ENCODE measurements at regions not wholly inside any gene's neighbourhood (a gene's known extent, or its start where the extent isn't known, plus 50 kb on each side); places are given as distances from the start of the nearest gene placed in this dataset.

DNA sequence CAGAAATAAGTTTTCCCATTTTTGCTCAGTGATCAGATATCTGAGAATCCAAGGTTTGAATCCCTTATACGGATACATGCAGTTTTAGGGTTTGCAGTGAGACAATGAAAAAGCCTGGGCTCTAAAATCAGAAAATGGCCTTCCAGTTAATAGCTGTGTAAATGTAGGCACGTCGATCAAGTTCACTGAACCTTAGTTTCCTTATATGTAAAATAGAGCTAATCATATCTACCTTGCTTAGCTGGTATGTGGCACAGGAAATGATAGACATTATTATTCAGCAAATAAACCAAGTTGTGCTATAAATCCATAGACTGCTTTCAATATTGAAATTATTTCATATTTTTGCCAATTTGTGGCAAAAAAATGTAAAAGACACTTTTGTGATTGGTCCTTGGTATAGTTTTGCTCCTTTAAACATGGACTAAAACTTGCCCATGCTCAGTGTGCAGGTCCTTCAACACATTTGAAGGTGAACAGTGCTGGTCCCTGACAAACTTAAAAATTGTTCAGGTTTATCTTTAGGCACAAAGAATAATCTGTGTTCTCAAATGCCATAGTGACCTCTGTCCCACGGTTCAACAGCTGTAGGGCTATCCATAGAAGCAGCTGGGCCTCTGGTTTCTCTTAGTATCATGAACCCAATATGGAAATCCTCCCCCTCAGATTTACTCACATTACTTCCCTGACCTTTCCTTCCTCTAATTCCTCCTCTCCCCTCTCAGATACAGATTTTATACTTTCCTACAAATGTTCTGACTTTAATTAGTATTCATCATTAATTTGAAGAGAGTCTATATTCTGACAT is 51.0 kb downstream of the CCDC54 start:
- no peak for DNase-seq

DNA sequence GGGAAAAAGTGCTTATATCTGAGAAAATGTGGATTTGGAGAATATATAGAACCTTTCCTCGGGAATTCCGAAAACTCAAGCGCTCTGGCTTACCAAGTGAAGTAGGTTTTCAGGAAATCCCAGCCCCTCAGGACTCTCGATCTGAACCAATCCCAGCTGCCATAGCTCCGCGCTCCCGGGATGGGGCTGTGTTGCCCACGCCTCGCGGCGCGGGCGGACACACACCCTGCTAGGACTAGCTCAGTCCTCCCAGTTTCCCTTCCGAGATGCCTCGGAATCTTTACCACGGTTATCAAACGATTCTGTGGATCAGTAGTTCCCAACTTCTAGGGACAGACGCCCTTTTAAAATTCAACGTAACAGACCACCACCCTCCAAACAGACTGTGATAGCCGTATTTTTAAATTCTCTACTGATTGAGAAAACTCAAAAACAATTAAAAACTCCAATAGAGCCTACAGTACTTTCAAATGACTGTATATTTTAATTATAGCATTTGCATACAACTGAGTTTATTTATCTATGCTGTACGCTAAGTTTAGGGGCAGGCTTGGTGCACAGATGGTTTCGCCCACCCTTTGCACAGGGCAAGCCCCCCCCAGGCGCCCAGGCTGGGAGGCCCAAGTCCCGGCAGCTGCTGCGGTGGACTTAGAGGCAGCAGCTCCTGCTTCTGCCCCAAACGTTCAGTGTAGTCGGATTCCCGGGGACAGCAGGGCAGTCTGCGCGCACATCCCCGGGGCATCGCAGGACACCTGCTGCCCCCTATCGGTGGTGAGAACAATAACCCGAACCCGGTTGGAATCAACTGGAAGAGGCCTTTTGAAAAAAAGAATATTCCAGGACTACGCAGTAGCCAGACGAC is 52.3 kb downstream of the CCDC54 start:
- peak; percentile 74 for DNase-seq

DNA sequence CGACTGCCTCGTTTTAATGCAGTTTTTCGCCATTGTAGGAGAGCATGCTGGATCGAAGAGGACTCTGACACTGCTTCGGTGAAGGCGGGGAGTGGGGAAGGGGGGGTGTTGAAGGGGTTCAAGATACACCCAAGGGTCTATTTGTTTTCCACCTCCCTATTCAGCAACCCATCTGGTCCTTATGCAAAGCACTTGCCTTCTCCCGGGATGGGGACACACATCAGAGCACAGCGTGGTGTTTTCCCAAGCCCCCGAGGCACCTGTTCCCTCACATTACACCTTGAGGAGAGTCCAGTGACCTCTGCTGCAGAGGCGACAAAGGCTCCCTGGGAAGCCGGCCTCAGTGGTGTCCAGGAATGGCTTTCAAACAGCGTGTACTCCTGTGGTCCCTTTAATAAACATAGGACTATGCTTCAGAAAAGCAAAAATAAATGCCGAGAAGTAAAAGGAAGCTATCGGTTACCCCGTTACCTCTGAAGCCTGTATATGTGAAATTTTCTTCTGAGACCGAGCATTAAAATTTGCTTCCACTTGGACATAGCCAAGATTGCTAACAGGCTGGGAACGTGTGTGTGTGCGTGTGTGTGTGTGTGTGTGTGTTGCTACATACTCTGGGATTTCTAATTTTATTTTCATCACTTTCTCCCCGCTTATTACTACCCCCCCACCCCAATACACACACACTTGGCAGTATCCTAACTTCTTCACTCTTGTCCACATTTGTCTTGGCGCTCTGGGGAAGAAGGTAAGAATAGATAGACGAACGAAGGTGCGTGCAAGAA is 53.2 kb downstream of the CCDC54 start:
- peak; percentile 33 for DNase-seq

DNA sequence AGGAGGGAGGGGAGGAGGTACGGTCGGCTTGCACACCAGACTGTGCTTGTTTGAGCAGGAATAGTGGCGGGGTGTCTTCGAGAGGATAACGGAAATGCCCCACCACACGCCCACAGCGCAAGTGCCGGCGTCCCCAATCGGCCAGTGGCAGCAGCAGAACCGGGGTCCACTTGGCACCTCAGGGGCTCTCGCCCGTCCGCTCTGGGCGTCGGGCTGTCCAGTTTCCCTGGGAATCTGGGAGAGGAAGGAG is 53.7 kb downstream of the CCDC54 start:
- DNase-seq = peak; percentile 57

DNA sequence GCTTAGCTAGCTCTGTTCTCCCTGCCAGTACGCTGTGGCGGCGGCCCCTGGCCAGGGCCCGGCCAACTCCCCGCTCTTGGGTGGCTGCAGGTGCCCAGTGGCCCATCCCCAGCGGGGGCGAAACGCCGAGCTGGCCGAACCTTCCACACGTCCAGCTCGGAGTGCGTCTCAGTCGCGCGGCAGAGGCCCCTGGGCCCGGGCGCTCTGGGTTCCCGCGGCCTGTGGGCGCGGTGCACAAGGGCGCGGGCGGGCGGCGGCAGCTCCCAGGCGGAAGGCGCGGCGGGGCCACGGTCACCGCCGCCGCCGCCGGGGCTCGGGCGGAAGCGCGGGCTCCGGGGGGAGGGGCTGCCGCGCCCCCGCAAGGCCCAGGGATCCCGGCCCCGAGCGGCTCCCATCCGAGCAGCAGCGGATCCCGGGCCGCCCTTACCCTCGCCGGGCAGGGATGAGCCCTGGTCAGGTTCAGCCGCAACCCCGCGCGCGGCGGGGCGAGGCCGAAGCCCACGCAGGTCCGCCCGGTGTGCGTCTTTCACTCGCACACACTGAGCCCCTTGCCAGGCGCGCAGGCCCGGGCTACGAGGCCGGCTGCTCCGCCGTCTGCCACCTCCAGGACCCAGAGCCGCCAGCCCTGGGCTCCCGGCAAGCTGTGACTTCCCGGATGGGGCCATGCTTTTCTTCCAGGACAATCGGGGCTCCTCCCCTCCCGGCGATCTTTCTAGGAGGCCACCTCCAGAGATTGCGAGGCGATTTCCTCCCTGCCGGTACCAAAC is 54.2 kb downstream of the CCDC54 start:
- DNase-seq = peak; percentile 61

DNA sequence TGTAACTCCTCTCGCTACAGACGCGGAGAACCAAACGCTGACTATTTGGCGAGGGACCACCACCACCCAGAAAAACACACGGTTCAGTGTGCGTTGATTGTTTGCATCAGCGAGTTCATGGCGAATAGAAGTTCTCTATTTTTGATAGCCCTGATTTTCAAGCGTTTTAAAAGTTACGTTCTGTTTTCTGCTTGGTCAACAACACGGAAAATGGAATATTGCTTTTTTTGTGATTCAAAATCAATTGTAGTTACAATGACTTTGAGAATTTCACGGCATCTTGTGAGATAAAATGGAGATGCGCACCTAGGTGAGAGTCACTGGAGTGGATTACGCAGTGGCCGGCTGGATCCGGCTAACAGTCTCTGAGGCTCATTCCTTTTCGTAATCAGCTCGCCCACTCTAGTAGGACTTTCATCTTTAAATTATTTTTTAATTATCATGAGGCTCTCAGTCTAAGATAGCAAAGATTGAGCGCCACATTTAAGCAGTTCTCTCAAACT is 54.8 kb downstream of the CCDC54 start:
- DNase-seq = no peak

DNA sequence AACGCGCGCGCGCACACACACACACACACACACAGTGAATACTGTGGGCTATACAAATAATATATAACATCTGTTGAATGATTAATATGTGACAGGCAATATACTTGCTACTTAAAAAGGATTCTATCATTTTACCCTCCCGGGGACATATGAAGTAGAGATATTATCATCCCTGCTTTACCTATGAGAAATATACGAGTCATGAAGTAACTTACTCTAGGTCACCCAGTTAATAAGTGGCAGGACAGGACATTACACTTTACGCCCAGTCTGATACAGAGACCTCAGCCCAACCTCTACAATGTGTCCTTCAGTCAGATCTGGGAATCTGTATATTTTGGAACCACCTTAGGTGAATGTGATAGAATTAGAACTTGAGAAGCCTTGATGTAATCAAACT is 55.4 kb downstream of the CCDC54 start:
- DNase-seq = no peak

DNA sequence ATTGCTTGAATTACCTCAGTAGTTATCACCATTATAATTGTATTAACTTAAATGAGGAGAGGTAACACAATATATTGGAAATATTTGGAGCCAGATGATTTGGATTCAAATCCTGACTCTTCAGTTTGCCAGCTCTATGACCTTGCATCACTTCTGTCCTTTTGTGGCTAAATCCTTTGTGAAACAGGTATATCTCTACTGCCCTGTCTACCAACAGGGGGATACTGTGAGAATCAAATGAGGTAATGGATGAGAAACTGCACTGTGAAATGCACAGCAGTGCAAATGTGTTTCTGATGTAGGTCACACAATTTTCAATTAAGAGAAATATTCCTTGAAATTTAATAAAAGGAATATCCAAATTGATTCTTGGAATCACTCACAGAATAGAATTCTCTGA is 58.8 kb downstream of the CCDC54 start:
- no peak for DNase-seq

DNA sequence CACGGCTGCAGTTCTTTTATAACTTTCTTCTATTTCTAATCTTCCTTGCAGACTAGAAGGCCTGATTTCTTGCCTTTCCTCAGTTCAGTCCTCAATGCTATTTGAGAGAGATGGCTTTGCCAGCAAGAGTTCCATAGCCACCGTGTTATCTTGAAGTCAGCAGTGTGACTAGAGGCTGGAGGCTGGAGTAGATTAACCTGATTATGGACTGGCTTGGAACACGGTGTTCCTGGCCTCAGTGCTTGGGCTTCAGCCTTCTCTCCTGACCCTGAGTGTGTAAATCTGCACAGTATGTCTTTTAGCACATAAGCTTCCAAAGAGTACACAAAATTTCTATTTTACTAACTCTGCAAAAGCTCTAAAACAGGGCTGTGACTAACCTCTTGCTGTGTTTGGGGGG is 61.4 kb downstream of the CCDC54 start:
- DNase-seq = no peak

DNA sequence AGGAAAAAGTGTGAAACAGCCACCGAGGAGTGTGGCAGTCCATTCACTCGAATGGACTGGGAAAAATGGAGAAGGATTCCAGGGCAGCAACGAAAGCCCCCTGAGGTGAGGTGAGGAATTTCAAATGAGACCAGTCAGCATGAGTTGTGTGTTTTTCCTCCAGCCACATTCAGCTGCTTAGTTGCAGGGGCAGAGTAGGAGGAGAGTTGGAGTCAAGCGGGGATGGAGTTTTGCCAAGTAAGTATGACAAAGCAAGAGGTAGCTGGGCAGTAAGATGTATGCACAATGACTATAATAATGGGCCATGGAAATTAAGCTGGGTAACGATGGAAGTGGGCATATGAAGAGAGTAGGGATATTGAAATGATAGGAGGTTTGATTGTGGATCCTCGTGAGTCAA is 64.4 kb downstream of the CCDC54 start:
- no peak for DNase-seq

DNA sequence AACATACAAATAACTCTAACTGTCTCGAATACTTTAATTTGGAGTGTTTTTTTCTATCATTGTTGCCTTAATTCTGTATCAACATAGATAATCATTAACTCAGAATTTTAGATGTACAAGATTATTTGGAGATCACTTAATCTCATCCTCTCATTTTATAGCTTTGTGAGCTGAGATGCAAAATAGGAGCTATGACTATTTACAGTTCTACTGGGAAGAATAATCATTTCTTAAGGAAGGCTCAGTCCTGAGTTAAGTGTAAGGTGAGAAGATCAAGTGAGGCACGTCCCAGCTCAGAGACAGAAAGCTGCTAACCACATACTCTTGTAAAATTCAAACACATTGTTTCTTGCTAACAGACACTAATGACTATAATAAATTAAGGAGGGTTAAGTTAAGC is 66.2 kb downstream of the CCDC54 start:
- DNase-seq = no peak

DNA sequence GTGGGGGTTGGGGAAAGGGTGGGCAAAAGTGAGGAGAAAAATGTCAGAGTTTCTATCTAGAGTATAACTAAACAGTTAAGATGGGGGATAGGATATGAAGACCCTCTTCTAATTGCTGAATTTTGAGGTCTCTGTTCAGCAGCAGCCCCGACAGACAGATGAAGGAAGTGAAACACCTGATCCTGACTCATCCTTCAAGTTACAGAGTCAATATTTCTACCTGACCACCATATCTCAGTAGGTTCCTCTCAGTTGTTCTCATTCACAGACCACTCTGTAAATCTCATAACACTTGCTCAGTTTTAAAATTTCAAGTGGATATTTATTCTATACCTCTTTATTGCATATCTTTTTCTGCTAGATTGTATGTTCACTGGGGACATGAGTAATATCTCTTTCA is 69.5 kb downstream of the CCDC54 start:
- no peak for DNase-seq

DNA sequence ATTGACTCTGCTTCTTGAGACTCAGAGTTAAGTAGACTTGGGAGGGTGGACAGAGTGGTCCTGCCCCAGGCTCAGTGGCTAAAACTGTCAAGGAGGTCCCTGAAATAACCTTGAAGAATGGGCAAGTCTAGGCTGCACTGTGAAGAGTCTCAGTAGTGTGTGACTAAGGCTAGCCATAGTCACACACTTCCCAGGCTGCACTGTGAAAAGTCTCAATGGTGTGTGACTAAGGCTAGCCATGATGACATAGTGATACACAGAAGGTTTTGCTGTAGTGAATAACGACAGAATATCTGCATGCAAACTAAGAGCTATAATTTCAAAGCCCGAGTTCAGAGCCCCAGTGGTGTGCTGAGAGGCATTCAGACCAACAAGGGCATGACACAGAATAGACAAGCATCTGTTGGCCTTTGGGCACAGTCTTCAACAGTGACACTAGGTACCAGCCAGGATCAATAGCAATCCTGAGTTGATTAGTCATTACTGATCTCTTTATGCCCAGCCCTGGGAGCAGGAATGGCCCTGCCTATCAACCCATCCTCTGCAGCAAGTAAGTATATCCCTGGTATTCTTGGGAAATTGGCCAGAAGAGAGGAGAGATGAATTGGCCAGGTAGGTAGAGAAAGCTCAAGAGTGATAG is 72.4 kb upstream of the BBX start:
- DNase-seq = no peak

DNA sequence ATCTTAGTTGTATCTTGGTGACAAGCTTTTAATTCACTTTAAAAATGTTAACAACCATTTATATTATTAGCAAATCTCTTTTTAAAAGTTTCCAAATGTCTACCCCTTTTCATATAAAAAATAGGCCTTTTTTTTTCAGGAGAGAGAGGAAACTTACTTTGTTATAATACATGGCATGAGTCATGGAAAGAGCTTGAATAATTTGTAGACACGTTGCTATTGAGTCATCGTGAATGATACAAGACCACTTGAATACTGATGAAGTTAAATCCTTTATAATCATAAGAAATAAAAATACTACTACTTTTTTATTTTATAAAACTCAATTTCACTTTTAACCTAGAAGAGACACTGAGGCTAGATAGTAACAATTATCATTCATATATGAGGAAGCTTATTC is 70.3 kb upstream of the BBX start:
- DNase-seq = no peak

DNA sequence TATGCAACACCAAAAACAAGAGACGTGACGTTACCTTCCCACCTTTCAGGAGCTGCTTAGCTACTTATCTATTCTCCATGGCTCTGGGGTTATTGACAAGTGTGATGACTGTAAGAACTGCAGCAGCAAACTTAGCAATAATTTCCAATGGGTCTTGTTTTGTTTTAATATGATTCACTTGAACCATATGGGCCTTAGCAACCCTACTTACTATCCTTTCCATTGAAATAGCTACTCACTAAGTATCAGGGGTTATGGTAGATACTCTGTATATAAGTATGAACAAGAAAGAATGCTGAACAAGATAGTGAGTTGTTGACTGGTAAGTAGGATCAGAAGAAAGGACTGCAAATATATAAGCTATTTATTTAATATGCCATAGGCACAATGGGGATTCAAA is 69.3 kb upstream of the BBX start:
- DNase-seq = no peak

DNA sequence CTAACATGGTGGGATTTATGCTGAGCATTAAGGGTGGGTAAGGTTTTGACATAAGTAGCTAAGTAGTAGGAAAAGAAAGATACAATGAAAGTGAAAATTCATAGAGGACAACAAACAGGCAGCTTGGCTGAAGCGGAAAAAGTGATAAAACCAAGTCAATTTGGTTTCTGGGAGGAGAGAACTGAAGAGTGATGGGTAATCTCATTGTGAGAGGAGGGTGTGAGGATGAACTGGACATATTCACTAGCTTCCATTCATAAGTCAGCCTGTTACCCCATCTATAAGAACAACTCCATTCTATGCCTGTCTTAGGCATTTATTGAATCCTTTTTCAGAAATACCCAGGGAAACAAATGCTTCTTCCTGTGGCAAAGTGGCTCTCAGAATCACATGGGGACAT is 67.1 kb upstream of the BBX start:
- no peak for DNase-seq

DNA sequence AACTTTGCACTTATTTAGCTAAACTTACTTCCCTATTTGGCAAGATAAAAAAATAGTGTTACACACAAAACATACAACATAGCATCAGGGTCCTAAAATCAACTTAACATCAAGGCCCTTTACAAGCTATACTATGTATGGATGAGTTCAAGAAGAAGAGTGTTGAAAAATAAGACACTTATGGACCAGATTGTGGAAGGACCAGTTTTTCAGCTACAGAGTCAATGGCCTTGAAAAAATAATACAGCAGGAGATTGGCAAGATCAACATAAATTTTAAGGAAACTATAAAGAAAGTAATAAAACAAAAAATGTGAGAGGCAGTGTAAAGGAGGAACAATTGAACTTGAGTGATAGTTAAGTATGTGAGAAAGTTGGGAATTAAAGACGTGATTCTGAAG is 66.3 kb upstream of the BBX start:
- DNase-seq = no peak

DNA sequence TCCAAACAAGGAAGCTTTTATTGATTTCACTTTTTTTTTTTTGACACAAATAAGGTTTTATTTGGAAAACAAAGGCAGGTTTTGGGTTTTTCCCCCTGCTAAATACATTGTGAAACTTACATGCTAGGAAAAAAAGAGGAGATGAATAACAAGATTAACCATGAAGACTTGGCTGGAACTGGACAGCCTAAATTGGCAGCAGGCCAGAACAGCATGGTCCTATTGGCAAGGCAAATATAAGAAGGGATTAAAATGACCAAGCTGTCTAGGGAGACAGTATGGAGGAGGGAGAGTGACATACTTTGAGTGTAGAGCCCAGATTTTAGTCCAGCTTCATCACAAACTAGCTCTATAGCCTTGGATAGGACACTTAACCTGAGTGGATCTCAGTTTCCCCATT is 63.9 kb upstream of the BBX start:
- DNase-seq = no peak

DNA sequence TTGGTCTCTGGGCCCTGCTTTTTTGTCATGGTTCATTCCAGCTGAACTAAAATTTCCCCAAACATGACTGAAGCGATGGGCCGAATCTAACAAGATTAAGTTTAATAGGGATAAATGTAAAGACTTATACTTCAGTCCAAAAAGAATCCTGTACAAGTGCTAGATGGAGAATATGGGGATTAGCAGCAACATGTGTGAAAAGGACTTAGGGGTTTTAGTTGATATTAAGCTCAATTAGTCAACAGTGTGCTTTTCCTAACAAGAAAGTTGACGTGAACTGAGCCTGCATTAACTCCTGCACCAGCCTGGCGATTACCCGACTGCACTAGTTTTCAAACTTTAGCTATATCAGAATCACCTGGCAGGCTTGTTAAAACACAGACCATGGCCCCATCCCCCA is 61.0 kb upstream of the BBX start:
- DNase-seq = no peak

DNA sequence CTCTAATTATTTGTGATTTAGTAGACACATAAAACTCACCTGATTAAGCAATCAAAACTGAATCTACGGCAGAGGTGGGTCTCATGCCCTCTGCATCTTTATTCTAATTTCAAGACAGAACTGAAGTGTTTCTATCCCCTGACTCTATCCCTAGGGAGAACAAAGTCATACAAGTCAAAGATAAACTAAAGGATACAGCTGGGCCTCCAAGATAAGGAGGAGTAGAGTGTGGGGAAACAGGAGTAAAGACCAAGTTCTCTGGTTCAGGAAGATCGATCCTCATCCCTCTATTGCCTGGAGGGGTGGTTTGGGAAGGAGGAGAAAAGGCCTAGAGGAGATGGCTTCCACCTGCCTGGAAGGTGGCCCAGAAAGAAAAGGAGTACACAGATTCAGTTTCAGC is 58.7 kb upstream of the BBX start:
- DNase-seq = no peak

DNA sequence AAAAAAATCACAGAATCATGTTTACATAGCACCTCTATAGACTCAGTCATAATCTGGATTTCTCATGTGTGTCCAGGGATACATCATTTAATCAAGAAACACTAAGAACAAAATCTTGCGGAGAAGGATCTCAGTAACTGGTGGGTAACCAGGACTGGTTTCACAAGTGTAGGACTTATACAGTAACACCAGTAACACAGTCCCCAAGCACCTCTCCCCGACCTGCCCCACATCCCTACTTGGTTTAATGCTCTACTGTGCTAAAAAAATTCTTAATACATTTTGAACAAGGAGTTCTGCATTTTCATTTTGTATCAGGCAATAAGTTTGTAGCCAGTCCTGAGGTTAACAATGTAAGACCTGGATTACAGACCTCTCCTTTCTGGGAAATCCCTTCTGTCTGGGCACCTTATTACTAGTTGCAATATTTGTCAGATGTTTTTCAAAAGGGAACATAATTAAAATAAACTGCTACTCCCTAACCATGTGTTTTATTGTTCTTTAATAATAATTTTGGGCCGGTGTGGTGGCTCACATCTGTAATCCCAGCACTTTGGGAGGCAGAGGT is 57.6 kb upstream of the BBX start:
- no peak for DNase-seq

DNA sequence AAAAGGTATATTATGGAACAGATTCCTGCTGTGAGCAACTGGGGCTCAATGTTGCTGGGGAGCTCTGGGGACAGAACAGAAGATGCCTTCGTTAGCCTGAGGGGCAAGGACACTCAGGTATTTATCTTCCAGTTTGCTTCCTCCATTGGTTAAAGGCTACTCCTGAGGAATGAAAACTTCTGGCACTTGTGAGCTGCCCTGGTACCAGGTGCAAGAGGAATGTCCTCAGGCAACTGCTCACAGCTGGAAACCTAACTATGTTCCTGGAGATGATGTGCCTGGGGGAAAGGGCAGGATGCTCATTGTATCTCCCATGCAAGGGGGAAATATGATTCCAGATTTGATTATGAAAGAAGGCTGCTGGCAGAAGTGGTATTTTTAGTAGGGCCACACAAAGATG is 54.0 kb upstream of the BBX start:
- DNase-seq = no peak
